GM20000 (cell line): ENCODE measurements at regions not wholly inside any gene's neighbourhood (a gene's known extent, or its start where the extent isn't known, plus 50 kb on each side); places are given as distances from the start of the nearest gene placed in this dataset.

ENCODE experiments used
- DNase-seq: peaks from one replicate; pipeline ENCODE4 v3.0.0; 2012; ENCODE audit warnings: low spot score
- CTCF ChIP-seq: IDR thresholded peaks from 2 replicates; pipeline ENCODE4 v1.5.1; 2012; ENCODE audit warnings: mild to moderate bottlenecking, control low read depth; ENCODE audit errors: extremely low read depth, missing control alignments

GRCh38 chr14:26395726-26396125 lies 202.1 kb downstream of the NOVA1 start:
- TF ChIP-seq CTCF: no peak
- no peak for DNase-seq

- TF ChIP-seq CTCF: no peak
- DNase-seq: no peak
Measured at GRCh38 chr14:26394150-26394810, 203.6 kb downstream of the NOVA1 start.

DNA sequence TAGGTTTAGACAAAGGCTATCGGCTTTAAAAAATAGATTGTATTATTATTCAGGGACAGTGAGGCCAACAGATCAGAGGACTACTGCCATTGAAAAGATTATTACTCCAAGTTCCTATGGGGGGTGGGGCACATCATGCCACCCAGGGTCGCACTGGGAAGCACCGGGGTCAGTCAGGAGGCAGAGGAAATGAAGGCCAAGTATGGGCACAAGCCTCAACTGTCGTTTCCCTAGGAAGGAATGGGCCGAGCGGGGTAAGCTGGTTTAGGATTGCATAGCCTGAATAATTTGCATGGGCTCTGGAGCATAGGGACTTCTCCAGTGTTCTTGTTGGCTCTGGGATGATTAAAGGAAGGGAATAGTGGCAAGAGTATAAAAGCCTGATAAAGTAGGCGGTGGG lies 205.3 kb downstream of the NOVA1 start:
- TF ChIP-seq CTCF: no peak
- DNase-seq: no peak

DNA sequence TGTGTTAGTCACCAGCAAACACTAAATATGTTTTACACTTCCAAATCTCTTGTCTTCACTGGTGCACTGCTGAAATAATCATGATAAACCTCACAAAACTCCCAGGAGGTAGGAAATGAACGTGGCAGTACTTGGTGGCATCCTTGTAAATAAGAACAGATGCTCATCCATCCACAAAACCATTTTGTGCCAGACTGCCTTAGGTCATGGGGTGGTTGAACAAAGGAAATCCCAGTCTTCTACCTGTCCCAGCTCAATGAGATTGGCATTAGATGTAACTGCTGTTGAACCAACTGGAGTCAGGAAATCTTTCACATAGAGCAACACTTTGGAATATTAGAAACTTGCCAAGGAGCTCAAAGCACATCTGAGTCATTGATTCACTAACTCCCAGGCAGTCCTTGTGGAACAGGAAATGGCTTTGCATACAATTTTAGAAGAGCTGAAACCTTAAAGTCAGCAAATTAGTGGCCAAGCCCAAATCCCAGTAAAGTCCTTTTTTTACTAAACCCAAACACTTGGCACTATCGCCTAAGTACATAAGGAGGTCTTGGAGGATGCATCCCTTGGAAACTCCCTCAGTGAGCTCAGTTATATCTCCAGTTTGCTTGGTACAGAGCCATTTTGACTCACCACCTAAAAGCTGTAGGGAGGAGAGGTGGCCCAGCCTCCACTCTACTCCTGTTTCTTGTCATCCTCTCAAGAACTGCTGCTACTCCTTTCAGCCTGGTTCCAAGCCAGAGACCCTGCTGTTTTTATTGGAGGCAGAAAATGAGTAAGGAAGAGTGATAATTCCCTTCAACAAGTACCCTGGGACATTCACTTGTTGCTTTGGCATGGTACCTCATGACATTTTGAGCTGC lies 208.0 kb downstream of the NOVA1 start:
- no peak for TF ChIP-seq CTCF
- no peak for DNase-seq

DNA sequence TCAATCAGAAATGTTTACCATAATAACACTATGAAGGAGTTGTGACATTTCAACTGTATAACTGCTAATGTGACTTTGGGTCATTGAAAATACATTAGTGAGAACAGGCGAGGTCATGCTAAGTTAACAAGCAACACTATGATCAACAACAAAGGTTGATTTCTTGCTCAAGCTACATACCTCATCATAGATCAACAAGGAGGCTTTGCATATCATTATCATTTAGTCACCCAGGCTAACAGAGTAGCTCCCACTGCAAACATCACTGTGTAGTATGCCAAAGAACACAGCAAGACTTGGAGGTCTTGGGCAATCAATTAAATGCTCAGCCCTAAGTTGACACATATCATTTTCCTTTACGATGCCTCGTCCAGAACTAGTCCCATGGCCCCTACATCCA lies 212.5 kb downstream of the NOVA1 start:
- TF ChIP-seq CTCF: no peak
- no peak for DNase-seq

GRCh38 chr14:26382901-26383685 lies 214.7 kb downstream of the NOVA1 start:
- TF ChIP-seq CTCF: no peak
- DNase-seq: no peak

DNA sequence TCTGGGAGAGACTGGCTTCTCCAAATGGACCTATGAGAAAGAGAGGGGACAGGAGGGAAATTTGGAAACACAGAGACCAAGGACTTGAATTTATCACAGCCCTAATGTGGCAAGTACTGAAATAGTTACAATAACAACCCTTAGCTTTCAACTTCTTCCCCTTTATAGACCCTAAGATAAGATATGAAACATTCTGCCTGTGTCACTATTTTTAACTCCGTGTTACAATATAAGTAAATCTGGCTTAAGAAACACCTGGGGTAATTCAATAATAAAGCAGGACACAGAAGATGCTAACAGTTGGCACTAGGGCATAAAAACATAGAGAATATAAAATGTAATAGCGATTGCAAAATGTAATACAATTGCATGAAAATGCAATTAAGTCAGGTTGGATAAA lies 216.4 kb downstream of the NOVA1 start:
- no peak for DNase-seq
- TF ChIP-seq CTCF: no peak
